SK-N-SH (cell line): ENCODE measurements at regions not wholly inside any gene's neighbourhood (a gene's known extent, or its start where the extent isn't known, plus 50 kb on each side); places are given as distances from the start of the nearest gene placed in this dataset.

ENCODE experiments used
- CTCF ChIP-seq: fragments of 200-600 bp; sonication (generic); IDR thresholded peaks from 2 replicates; pipeline ENCODE4 v1.6.1; 2017; ENCODE audit warnings: antibody characterized with exemption, mild to moderate bottlenecking, moderate library complexity
- ELF1 ChIP-seq: IDR thresholded peaks from 2 replicates; pipeline ENCODE4 v1.4.0; 2012
- FOSL2 ChIP-seq: IDR thresholded peaks from 2 replicates; pipeline ENCODE4 v1.4.0; 2012; ENCODE audit warnings: low read depth, mild to moderate bottlenecking, moderate library complexity, borderline replicate concordance
- GABPA ChIP-seq: IDR thresholded peaks from 2 replicates; pipeline ENCODE4 v1.4.0; 2012; ENCODE audit warnings: low read depth, mild to moderate bottlenecking
- GATA2 ChIP-seq: sonication (generic); formaldehyde crosslinking; IDR thresholded peaks from 2 replicates; pipeline ENCODE4 v1.5.0; 2020; ENCODE audit warnings: mild to moderate bottlenecking, missing genetic modification reagents
- MAX ChIP-seq: IDR thresholded peaks from 2 replicates; pipeline ENCODE4 v1.4.0; 2012; ENCODE audit warnings: low read depth
- NFIC ChIP-seq: IDR thresholded peaks from 2 replicates; pipeline ENCODE4 v1.4.0; 2012; ENCODE audit warnings: borderline replicate concordance
- POLR2AphosphoS5 ChIP-seq: IDR thresholded peaks from 2 replicates; pipeline ENCODE4 v1.6.1; 2012; ENCODE audit warnings: low read depth, low read length
- REST ChIP-seq: IDR thresholded peaks from 2 replicates; pipeline ENCODE4 v1.6.1; 2012; ENCODE audit warnings: mild to moderate bottlenecking, low read depth, low read length, moderate library complexity
- RFX5 ChIP-seq: IDR thresholded peaks from 2 replicates; pipeline ENCODE4 v1.6.1; 2012; ENCODE audit warnings: mild to moderate bottlenecking, improper control_type of control experiment, low read length
- SMC3 ChIP-seq: IDR thresholded peaks from 2 replicates; pipeline ENCODE4 v1.6.1; 2012; ENCODE audit warnings: low read depth, low read length, improper control_type of control experiment
- TAF1 ChIP-seq: IDR thresholded peaks from 2 replicates; pipeline ENCODE4 v1.6.1; 2012; ENCODE audit warnings: low read depth, mild to moderate bottlenecking, low read length, moderate library complexity, borderline replicate concordance
- TCF12 ChIP-seq: IDR thresholded peaks from 2 replicates; pipeline ENCODE4 v1.4.0; 2012
- USF2 ChIP-seq: fragments of 150-350 bp; IDR thresholded peaks from 2 replicates; pipeline ENCODE4 v1.6.1; 2017; ENCODE audit warnings: antibody characterized with exemption, low read length, low read depth, borderline replicate concordance

- TF ChIP-seq GABPA = no peak
- no peak for TF ChIP-seq RFX5
- TF ChIP-seq SMC3 = no peak
- TF ChIP-seq CTCF = no peak
- no peak for TF ChIP-seq TAF1
- TF ChIP-seq FOSL2 = no peak
- no peak for TF ChIP-seq MAX
- no peak for TF ChIP-seq POLR2AphosphoS5
- TF ChIP-seq GATA2 = no peak
- TF ChIP-seq REST = no peak
- TF ChIP-seq ELF1 = no peak
- no peak for TF ChIP-seq TCF12
- no peak for TF ChIP-seq USF2
- TF ChIP-seq NFIC = no peak
Observed at GRCh38 chr5:60125636-60126035, 232.1 kb upstream of the PDE4D start.
